ENCODE measurements at regions not wholly inside any gene's neighbourhood (a gene's known extent, or its start where the extent isn't known, plus 50 kb on each side); places are given as distances from the start of the nearest gene placed in this dataset.

- H3K4me1 ChIP-seq (ENCODE audit: control insufficient read depth, extremely low read depth, insufficient read depth, low read length) = no peaks in the 10 kb centered on the region
- H3K36me3 ChIP-seq (ENCODE audit: control insufficient read depth in 2 of 2, extremely low read depth in 1 of 2, insufficient read depth in 2 of 2, low read length in 2 of 2) = no peaks in the 10 kb centered on the region
- no peaks in the 10 kb centered on the region for H4K20me1 ChIP-seq (replicated peaks; ENCODE audit: control insufficient read depth, extremely low read depth, insufficient read depth, low read length)
- no peak overlapping the region for H3K27ac ChIP-seq (ENCODE audit: insufficient read depth, low read depth, low read length)
- peaks cover 3% of the 10 kb centered on the region for H3K9me3 ChIP-seq (replicated peaks; ENCODE audit: control insufficient read depth, insufficient read depth, low read length)
- no peak for TF ChIP-seq MYC (IDR thresholded peaks at IDR 0.05; ENCODE audit: low read depth, low read length)
- TF ChIP-seq GATA2 (IDR thresholded peaks at IDR 0.05; ENCODE audit: insufficient read depth, insufficient read length, low read depth, low read length) = no peak
- TF ChIP-seq POLR2A (IDR thresholded peaks at IDR 0.05; ENCODE audit: low read depth, low read length) = no peak
- TF ChIP-seq JUN (IDR thresholded peaks at IDR 0.05; ENCODE audit: borderline replicate concordance, insufficient read depth, insufficient read length, low read depth) = no peak
- no peak for TF ChIP-seq EZH2 (IDR thresholded peaks at IDR 0.05; ENCODE audit: borderline replicate concordance, low read depth, low read length, severe bottlenecking)
- no peak for TF ChIP-seq POLR2AphosphoS5 (IDR thresholded peaks at IDR 0.05; ENCODE audit: insufficient read depth, low read depth, low read length)
- TF ChIP-seq CTCF (IDR thresholded peaks at IDR 0.05; ENCODE audit: extremely low read depth in 1 of 2, insufficient read depth in 1 of 2, low read depth in 1 of 2, low read length in 2 of 2) = no peak
- TF ChIP-seq MAX (IDR thresholded peaks at IDR 0.05; ENCODE audit: insufficient read depth, insufficient read length) = no peak
- DNase-seq (ENCODE audit: low read depth, low spot score) (no peak), FAIRE-seq (no peak)
- POLR2A ChIA-PET = no interaction called here
- dilution Hi-C loops (cut with MboI; ENCODE audit: extremely low pct_ligation_motif_present, low sequenced_read_pairs) = no loop called here
- no peaks in the 10 kb centered on the region for H3K9me1 ChIP-seq (replicated peaks; ENCODE audit: control insufficient read depth, extremely low read depth, insufficient read depth, low read length)
- no peak overlapping the region for H2AFZ ChIP-seq (ENCODE audit: low read depth, low read length)
- intact Hi-C loops (cut with micrococcal nuclease) = no loop called here
- H3K4me3 ChIP-seq (replicated peaks in 1 of 3; ENCODE audit: insufficient read depth in 1 of 3, low read depth in 1 of 3, low read length in 3 of 3) = no peak overlapping the region
- H3K4me2 ChIP-seq (ENCODE audit: insufficient read depth, low read length) = no peak overlapping the region
- no peaks in the 10 kb centered on the region for H3K27me3 ChIP-seq (ENCODE audit: control insufficient read depth in 2 of 2, insufficient read depth in 2 of 2, low read length in 2 of 2)
- BruUV-seq (replicated peaks) = no TSS peak
- CTCF ChIA-PET = no interaction called here
- no peak overlapping the region for H3K9ac ChIP-seq (replicated peaks; ENCODE audit: extremely low read depth, insufficient read depth, low read length)
- no peaks in the 10 kb centered on the region for H3K79me2 ChIP-seq (ENCODE audit: control insufficient read depth, insufficient read depth, low read length)
Measured at GRCh38 chr11:112751329-112751728, 209.9 kb upstream of the NCAM1 start.
